ENCODE measurements at regions not wholly inside any gene's neighbourhood (a gene's known extent, or its start where the extent isn't known, plus 50 kb on each side); places are given as distances from the start of the nearest gene placed in this dataset.
A peak's percentile ranks its signal among the peaks of the same experiment; 100 is the strongest.

DNA sequence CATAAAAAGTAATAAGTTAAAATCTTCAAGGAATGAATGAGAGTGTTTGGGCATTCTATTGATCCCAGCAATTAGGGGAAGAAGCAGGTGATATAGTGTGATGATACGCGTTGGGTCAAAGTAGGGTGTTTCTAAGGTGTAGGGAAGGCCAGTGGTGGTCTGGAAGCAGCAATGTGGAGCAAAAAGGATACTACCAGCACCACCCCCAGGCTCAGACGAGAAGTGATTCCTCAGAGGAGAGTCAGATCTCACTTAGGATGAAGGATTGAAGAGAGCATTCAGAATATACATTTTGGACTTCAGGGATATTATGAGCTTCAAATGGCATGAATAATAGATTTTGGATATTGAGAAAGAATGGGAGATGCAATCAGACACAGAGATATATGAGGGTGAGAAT is 497.6 kb downstream of the RMST start:
- no peaks in the 10 kb centered on the region for H3K9me2 ChIP-seq (replicated peaks; ENCODE audit: insufficient read depth, low read length)
- no peak overlapping the region for H3K27ac ChIP-seq (ENCODE audit: low read length)
- no peaks in the 10 kb centered on the region for H3K4me1 ChIP-seq (ENCODE audit: low read length)
- no peak overlapping the region for H3K4me2 ChIP-seq (ENCODE audit: low read depth, low read length)
- no peaks in the 10 kb centered on the region for H3K36me3 ChIP-seq (replicated peaks; ENCODE audit: insufficient read depth, low read length)
- no peaks in the 10 kb centered on the region for H3K9me3 ChIP-seq (replicated peaks; ENCODE audit: insufficient read depth, low read length)
- H3K9ac ChIP-seq (ENCODE audit: low read length), result no peak overlapping the region
- no peaks in the 10 kb centered on the region for H3F3A ChIP-seq (ENCODE audit: insufficient read depth, low read length)
- H2AFZ ChIP-seq (ENCODE audit: low read length), result no peak overlapping the region
- no peaks in the 10 kb centered on the region for H4K20me1 ChIP-seq (ENCODE audit: insufficient read depth, low read length)
- no peaks in the 10 kb centered on the region for H3K79me2 ChIP-seq (ENCODE audit: low read length)
- no peaks in the 10 kb centered on the region for H3K27me3 ChIP-seq (replicated peaks; ENCODE audit: insufficient read depth, low read length)
- no peak for DNase-seq
- H3K4me3 ChIP-seq (ENCODE audit: low read length), result no peak overlapping the region
- no peak for TF ChIP-seq EZH2 (optimal IDR thresholded peaks at IDR 0.05; ENCODE audit: low read depth, low read length)
- TF ChIP-seq, protein P1, sequence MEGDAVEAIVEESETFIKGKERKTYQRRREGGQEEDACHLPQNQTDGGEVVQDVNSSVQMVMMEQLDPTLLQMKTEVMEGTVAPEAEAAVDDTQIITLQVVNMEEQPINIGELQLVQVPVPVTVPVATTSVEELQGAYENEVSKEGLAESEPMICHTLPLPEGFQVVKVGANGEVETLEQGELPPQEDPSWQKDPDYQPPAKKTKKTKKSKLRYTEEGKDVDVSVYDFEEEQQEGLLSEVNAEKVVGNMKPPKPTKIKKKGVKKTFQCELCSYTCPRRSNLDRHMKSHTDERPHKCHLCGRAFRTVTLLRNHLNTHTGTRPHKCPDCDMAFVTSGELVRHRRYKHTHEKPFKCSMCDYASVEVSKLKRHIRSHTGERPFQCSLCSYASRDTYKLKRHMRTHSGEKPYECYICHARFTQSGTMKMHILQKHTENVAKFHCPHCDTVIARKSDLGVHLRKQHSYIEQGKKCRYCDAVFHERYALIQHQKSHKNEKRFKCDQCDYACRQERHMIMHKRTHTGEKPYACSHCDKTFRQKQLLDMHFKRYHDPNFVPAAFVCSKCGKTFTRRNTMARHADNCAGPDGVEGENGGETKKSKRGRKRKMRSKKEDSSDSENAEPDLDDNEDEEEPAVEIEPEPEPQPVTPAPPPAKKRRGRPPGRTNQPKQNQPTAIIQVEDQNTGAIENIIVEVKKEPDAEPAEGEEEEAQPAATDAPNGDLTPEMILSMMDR (IDR thresholded peaks at IDR 0.05; ENCODE audit: low read length), result no peak
- no peak for TF ChIP-seq EZH2phosphoT487 (IDR thresholded peaks at IDR 0.05; ENCODE audit: low read length)

DNA sequence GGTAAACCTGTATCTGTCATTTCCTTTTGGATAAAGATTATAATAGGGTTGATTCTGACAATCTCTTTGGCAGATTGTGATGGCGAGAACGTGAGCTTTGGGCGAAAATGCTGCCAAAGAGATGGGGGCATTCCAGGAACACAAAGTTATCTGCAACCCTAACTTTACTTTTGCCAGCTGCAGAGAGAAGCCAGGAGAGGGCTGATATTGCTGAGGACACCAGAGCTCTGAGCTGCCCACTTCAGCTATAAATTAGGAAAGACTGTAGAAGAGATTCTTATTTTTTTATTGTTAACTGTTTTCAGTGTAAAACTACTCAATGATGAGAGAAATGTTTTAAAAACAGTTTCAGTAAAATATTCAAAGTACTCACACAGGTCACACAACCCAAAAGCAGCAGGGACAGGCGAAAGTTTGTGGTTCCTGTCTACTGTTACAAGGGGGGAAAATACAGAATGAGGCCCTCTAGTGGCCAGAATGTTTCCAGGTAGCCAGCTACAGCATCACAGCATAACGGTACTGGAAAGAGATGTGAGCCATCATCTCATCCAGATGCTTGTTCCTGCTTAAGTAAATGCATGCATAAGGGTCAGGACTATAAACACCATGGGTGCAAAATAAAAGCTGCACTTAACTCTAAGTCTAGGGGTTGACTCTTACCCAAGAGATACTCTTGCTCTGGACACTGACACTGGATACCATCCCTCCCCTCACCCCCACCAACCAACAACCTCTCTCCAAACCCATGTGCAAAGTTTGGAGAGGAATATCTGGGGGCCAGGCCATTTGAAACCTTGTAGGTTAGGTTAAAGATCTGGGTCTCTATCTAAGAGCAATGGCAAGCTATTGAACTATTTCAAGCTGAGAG is 498.4 kb downstream of the RMST start:
- TF ChIP-seq, protein P1 (IDR thresholded peaks at IDR 0.05; ENCODE audit: low read length), result peak; percentile 71
- TF ChIP-seq EZH2phosphoT487 (IDR thresholded peaks at IDR 0.05; ENCODE audit: low read length), result no peak
- no peaks in the 10 kb centered on the region for H3K4me1 ChIP-seq (ENCODE audit: low read length)
- H3K9ac ChIP-seq (ENCODE audit: low read length), result no peak overlapping the region
- no peaks in the 10 kb centered on the region for H3F3A ChIP-seq (ENCODE audit: insufficient read depth, low read length)
- no peak overlapping the region for H3K4me3 ChIP-seq (ENCODE audit: low read length)
- H4K20me1 ChIP-seq (ENCODE audit: insufficient read depth, low read length), result no peaks in the 10 kb centered on the region
- no peaks in the 10 kb centered on the region for H3K36me3 ChIP-seq (replicated peaks; ENCODE audit: insufficient read depth, low read length)
- H2AFZ ChIP-seq (ENCODE audit: low read length), result no peak overlapping the region
- H3K27ac ChIP-seq (ENCODE audit: low read length), result no peak overlapping the region
- no peaks in the 10 kb centered on the region for H3K79me2 ChIP-seq (ENCODE audit: low read length)
- no peak overlapping the region for H3K4me2 ChIP-seq (ENCODE audit: low read depth, low read length)
- DNase-seq, result peak; percentile 51
- no peaks in the 10 kb centered on the region for H3K9me3 ChIP-seq (replicated peaks; ENCODE audit: insufficient read depth, low read length)
- H3K9me2 ChIP-seq (replicated peaks; ENCODE audit: insufficient read depth, low read length), result no peaks in the 10 kb centered on the region
- no peaks in the 10 kb centered on the region for H3K27me3 ChIP-seq (replicated peaks; ENCODE audit: insufficient read depth, low read length)

DNA sequence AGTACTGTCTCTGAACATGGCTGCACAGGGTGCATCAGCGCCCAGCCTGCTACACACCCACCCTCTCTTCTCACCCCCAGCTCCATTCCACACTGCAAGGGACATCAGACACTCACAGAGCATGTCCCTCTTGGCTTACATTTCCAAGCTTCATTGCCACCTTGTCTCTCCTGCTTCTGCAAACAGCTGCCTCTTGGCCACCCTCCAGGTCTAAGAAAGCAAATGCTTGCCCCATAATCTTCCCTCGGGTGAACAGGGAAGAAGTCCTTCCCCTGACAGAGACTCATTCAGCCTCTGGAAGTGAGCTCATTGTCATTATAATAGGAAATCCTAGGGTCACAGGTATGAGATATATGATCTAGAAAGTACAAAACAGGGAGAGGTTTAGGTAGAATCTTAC is 505.2 kb downstream of the RMST start:
- H3K36me3 ChIP-seq (replicated peaks; ENCODE audit: insufficient read depth, low read length), result no peaks in the 10 kb centered on the region
- no peaks in the 10 kb centered on the region for H3K9me2 ChIP-seq (replicated peaks; ENCODE audit: insufficient read depth, low read length)
- no peaks in the 10 kb centered on the region for H3K79me2 ChIP-seq (ENCODE audit: low read length)
- no peak overlapping the region for H3K27ac ChIP-seq (ENCODE audit: low read length)
- no peaks in the 10 kb centered on the region for H3K27me3 ChIP-seq (replicated peaks; ENCODE audit: insufficient read depth, low read length)
- no peak overlapping the region for H2AFZ ChIP-seq (ENCODE audit: low read length)
- H3K4me1 ChIP-seq (ENCODE audit: low read length), result no peaks in the 10 kb centered on the region
- no peaks in the 10 kb centered on the region for H3K9me3 ChIP-seq (replicated peaks; ENCODE audit: insufficient read depth, low read length)
- no peak for DNase-seq
- H3K4me3 ChIP-seq (ENCODE audit: low read length), result no peak overlapping the region
- H3K9ac ChIP-seq (ENCODE audit: low read length), result no peak overlapping the region
- H4K20me1 ChIP-seq (ENCODE audit: insufficient read depth, low read length), result no peaks in the 10 kb centered on the region
- TF ChIP-seq EZH2phosphoT487 (IDR thresholded peaks at IDR 0.05; ENCODE audit: low read length) (no peak), EZH2 (optimal IDR thresholded peaks at IDR 0.05; ENCODE audit: low read depth, low read length) (no peak)
- TF ChIP-seq, protein P1 (IDR thresholded peaks at IDR 0.05; ENCODE audit: low read length), result no peak
- H3K4me2 ChIP-seq (ENCODE audit: low read depth, low read length), result no peak overlapping the region
- no peaks in the 10 kb centered on the region for H3F3A ChIP-seq (ENCODE audit: insufficient read depth, low read length)
